ENCODE measurements at regions not wholly inside any gene's neighbourhood (a gene's known extent, or its start where the extent isn't known, plus 50 kb on each side); places are given as distances from the start of the nearest gene placed in this dataset.

DNA sequence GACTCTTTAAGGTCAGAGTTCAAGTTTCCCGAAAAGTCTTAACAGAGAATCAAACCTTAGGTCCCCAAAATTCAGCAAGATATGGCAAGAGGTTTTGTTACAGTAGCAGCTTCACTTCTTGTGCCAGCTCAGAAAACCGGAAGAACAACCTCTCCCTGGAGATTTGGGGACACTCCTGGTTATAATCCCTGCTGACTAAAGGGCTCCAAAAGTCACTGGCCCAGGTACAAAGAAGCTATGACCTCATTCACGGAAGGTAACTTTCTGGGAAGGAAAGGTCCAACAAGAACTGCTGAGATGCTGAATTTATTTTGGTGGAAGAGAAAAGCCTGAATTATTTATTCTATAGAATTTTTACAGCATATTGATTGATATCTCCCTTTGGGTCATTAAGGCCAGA, 55.6 kb upstream of the DIO2 start:
- TF ChIP-seq, protein P1, sequence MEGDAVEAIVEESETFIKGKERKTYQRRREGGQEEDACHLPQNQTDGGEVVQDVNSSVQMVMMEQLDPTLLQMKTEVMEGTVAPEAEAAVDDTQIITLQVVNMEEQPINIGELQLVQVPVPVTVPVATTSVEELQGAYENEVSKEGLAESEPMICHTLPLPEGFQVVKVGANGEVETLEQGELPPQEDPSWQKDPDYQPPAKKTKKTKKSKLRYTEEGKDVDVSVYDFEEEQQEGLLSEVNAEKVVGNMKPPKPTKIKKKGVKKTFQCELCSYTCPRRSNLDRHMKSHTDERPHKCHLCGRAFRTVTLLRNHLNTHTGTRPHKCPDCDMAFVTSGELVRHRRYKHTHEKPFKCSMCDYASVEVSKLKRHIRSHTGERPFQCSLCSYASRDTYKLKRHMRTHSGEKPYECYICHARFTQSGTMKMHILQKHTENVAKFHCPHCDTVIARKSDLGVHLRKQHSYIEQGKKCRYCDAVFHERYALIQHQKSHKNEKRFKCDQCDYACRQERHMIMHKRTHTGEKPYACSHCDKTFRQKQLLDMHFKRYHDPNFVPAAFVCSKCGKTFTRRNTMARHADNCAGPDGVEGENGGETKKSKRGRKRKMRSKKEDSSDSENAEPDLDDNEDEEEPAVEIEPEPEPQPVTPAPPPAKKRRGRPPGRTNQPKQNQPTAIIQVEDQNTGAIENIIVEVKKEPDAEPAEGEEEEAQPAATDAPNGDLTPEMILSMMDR (IDR thresholded peaks at IDR 0.05), result no peak
- H3K27ac ChIP-seq (ENCODE audit: low read depth in 1 of 2, low read length in 2 of 2), result no peak overlapping the region
- ChIA-PET CTCF (no interaction called here), POLR2A (no interaction called here)
- H3K9me3 Mint-ChIP-seq, result peaks cover 3% of the 10 kb centered on the region
- intact Hi-C loops (cut with DNase I, micrococcal nuclease), result no loop called here
- H3K4me3 Mint-ChIP-seq, result no peak overlapping the region
- DNase-seq, result no peak
- no peaks in the 10 kb centered on the region for H3K36me3 Mint-ChIP-seq (ENCODE audit: low read depth)
- H3K27me3 Mint-ChIP-seq, result no peaks in the 10 kb centered on the region
- H3K9me3 ChIP-seq (ENCODE audit: control insufficient read depth in 1 of 2, insufficient read depth in 1 of 2, low read length in 2 of 2), result peaks cover 0 to 3% of the 10 kb centered on the region in 2 experiments
- no peak overlapping the region for H3K27ac Mint-ChIP-seq
- no peaks in the 10 kb centered on the region for H3K36me3 ChIP-seq (ENCODE audit: insufficient read depth, low read length)
- no peaks in the 10 kb centered on the region for H3K27me3 ChIP-seq (ENCODE audit: control insufficient read depth in 1 of 2, insufficient read depth in 2 of 2, low read length in 2 of 2)
- H3K4me1 ChIP-seq (ENCODE audit: insufficient read depth, low read length), result no peaks in the 10 kb centered on the region
- no peak overlapping the region for H3K4me3 ChIP-seq (ENCODE audit: low read length)
- no peaks in the 10 kb centered on the region for H3K4me1 Mint-ChIP-seq (ENCODE audit: low read depth)
- no peak for ATAC-seq (ENCODE audit: poor library complexity)

DNA sequence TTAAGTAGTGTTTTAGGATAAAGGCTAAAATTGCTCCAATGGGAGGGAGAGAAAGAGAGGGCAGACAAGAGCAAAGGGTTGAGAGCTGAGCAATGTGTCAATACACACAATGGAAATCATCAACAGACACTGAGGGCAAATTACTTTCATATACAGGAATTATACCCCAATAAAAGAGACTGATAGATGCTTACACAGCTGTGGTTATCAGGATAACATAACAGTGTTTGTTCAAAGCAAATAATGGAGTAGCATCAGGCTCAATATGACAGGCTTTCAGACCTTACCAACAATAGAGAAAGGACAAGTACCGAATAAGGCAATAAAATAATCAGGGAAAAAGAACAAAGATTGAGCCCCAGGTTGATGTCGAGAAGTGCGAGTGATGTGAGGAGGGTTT, 53.4 kb upstream of the DIO2 start:
- POLR2A ChIA-PET, result no interaction called here

More for the DNA sequence above, 53.4 kb upstream of the DIO2 start:
- CTCF ChIA-PET, result no interaction called here
- intact Hi-C loops (cut with DNase I, micrococcal nuclease), result no loop called here
- no peaks in the 10 kb centered on the region for H3K36me3 Mint-ChIP-seq (ENCODE audit: low read depth)
- H3K9me3 Mint-ChIP-seq, result peaks cover 6% of the 10 kb centered on the region
- Histone ChIP-seq H3K27ac (ENCODE audit: low read depth in 1 of 2, low read length in 2 of 2) (no peak overlapping the region), H3K36me3 (ENCODE audit: insufficient read depth, low read length) (no peaks in the 10 kb centered on the region), H3K9me3 (ENCODE audit: control insufficient read depth in 1 of 2, insufficient read depth in 1 of 2, low read length in 2 of 2) (peaks cover 0 to 3% of the 10 kb centered on the region in 2 experiments), H3K27me3 (ENCODE audit: control insufficient read depth in 1 of 2, insufficient read depth in 2 of 2, low read length in 2 of 2) (no peaks in the 10 kb centered on the region), H3K4me3 (ENCODE audit: low read length) (no peak overlapping the region), H3K4me1 (ENCODE audit: insufficient read depth, low read length) (no peaks in the 10 kb centered on the region)
- H3K27me3 Mint-ChIP-seq, result no peaks in the 10 kb centered on the region
- H3K4me1 Mint-ChIP-seq (ENCODE audit: low read depth), result no peaks in the 10 kb centered on the region
- no peak overlapping the region for H3K4me3 Mint-ChIP-seq
- DNase-seq (no peak), ATAC-seq (ENCODE audit: poor library complexity) (no peak)
- TF ChIP-seq, protein P1 (IDR thresholded peaks at IDR 0.05), result no peak
- H3K27ac Mint-ChIP-seq, result no peak overlapping the region

Data from CD4-positive, alpha-beta T cell (primary cell).